Liver (tissue), 2 donors: ENCODE measurements at regions not wholly inside any gene's neighbourhood (a gene's known extent, or its start where the extent isn't known, plus 50 kb on each side); places are given as distances from the start of the nearest gene placed in this dataset.

Experiments
- JUND ChIP-seq, 2 donors: IDR thresholded peaks; 2 replicates each; pipeline ENCODE4 v1.6.1; 2016; ENCODE audit warnings: antibody characterized with exemption in 2 of 2
- RAD21 ChIP-seq, 2 donors: IDR thresholded peaks; 2 replicates each; pipeline ENCODE4 v1.6.1; 2016; ENCODE audit warnings: antibody characterized with exemption in 2 of 2, mild to moderate bottlenecking in 2 of 2
- TAF1 ChIP-seq: conservative IDR thresholded peaks from 2 replicates; pipeline ENCODE4 v1.6.1; 2016; ENCODE audit warnings: antibody characterized with exemption, mild to moderate bottlenecking
- YY1 ChIP-seq: IDR thresholded peaks from 2 replicates; pipeline ENCODE4 v1.6.1; 2016; ENCODE audit warnings: antibody characterized with exemption, mild to moderate bottlenecking
- donor health status: healthy.

DNA sequence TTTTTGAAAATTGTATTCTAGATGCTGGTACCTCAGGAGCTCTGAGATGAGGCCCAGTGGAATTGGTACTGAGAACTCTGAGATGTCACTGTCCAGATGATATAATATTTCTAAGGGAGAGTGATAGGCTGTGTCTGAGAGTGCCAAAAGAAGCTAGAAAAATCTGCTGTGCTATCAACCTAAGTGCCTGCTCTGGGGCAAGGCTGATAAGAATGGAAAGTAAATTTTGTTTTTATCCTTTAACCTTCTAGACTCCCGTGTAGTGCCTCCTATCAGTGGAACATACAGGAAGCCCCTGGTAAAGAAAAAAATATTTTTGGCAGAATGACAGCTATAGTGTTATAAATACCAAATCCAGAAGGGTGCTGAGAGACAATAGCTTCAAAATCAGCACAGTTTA, 348.2 kb downstream of the TFAP2B start:
- TF ChIP-seq RAD21 (IDR thresholded peaks at IDR 0.05) (no peak), YY1 (no peak), TAF1 (no peak), JUND (IDR thresholded peaks at IDR 0.05) (no peak)
